GM21619 (cell line): ENCODE measurements at regions not wholly inside any gene's neighbourhood (a gene's known extent, or its start where the extent isn't known, plus 50 kb on each side); places are given as distances from the start of the nearest gene placed in this dataset.

Experiments used
- ATAC-seq: cut with Tn5 transposase; IDR thresholded peaks from one replicate; pipeline ENCODE4 v1.9.1; 2021; ENCODE audit not compliant: unreplicated experiment

DNA sequence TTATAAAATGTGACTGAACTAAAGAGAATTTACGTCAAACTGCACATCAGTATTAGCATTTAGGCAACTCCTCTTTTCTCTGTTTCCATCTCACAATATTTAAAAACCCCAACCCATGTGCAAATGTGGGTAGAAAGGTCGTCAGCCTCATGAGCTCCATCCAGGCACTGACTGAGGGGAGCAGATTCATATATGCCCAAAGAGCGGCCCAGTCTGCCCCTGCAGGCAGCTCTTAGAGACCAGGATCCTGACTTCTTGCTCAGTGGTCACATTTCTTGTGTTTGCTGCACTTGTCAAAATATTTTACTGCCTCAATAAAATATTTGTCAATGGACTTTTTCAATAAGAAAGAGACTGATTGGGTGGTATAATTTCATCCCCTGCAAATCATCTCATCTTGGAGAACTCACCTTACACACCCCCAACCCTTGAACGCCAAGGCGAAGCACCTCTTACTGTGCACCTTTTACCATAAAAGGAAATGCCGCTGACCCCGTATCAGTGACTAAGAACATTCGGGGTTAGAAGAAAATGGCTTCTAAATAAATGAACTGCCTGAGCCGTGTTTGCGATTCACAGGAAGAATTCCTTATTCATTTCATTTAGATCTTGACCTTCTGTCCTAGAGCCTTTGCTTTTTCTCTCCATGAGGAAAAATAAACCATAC lies 418.8 kb downstream of the BCL11B start:
- no peak for ATAC-seq

DNA sequence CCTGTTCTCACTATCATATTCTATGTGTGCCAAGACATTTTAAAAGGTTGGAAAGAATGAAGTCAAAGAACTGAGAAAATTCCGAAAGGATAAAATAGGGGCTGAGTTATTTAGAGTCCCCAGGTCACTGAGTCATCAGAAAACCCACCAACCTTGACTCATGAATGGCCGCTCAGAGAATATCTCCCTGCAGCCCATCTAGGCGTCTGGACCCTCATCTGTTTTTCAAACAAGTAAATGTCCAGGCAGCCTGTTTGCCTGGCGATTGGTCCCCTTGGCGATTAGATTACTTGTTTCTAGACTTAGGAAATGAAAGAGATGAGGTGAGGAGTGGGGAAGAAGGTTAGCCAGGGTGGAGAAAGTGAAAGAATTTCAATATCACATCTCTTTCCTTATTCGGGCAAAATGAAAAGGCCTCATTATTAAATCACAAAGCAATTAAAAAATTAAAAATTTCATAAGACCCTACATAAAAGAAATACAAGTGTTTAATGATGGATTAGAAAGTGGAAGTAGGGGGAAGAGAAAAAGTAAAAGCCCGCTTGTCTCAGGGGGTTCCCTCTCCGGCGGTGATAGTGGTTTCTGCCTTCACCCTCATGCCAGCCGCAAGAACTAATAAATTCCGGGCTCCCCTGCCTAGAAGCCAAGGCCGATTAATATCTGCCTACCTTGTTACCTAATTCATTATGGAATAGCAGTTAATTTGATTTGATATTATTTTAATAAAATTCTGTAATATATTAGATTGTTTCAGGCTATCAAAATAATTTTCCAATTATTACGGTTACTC lies 415.9 kb downstream of the BCL11B start:
- ATAC-seq = no peak

DNA sequence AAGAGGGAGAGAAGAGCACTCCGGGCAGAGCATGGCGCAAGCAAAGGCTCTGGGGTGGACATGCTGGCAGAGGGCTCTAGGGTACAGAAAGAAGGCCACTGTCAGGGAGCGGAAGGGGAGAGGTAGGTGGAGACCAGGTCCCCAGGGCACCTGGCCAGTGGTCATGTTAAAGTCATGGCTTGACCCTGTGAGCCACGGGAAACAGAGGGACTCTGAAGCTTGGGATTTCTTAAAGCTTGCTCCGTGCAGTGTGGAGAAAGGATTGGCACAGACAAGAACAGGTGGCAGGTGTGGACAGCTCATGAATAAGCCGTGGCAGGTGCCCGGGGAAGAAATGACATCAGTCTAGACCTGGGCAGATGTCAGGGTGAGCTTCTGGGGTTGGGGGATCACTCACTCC lies 413.8 kb downstream of the BCL11B start:
- no peak for ATAC-seq

DNA sequence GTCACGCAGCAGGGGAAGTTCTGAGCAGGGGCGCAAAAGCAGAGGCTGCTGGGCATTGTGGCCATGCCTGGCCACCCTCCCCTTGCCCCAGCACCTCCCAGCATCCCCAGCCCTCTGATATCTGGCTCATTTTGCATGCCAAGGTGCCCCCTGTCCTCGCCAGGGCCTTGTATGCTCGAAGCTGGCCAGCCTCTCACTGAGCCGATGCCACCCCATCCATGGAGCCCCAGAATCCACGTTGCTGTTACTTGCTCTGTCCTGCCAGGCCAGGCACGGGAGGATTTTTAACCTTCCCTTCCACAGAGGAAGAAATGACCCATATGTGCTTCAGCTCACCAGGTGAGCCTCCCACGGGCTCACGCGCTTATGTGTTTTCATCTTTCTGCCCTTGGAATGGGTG lies 413.4 kb downstream of the BCL11B start:
- no peak for ATAC-seq

DNA sequence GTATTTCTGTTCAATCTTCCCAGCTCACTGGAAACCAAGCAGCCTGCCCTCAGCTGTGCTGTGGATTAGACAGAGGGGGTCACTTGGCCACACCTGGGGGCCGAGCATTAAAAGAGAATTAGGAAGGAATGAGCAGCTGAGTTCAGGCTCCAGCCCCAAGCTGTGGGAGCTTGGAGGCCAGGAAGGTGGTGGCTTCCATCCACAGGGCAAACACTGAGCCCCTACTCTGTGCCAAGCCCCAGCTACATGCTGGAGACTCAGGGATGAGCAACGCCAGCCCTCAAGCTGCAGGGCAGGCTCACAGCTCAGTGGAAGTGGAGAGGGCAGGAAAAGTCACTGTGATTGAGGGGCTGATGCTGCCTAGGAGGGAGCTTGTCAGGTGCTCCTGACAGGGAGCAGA lies 412.7 kb downstream of the BCL11B start:
- no peak for ATAC-seq

DNA sequence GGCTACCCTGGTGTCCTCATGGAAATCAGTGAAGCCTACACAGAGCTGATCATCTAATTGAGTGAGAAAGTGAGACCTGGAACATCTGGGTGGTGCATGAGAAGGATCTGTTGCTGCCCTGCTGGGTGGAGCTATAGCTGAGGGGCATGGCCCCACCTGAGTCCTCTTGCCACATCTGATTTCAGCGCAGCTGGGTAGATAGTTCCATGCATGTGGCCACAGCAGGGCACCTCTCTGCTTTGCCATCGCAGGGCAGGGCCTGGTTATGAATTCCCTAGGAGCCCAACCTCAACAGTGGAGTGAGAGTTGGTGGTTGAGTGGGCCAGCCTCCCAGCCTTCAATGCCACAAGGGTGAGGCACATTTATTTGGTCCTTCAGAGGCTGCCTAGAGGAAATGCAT lies 407.8 kb downstream of the BCL11B start:
- ATAC-seq = no peak

DNA sequence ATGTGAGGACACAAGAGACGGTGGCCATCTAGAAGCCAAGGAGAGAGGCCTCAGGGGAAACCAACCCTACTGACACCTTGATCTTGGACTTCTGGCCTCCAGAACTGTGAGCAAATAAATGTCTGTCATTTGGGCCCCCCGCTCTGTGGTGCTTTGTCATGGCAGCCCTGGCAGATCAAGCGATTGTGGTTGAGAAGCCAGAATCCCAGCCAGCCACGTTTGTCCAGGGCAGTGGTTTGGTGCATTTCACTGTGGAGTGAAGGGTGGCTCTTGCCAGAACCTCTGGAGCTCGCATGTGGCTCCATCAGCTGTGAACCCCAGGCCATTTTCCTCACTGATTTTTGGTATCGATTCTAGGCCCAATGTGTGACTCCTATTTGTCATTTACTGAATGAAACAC lies 404.9 kb downstream of the BCL11B start:
- no peak for ATAC-seq

DNA sequence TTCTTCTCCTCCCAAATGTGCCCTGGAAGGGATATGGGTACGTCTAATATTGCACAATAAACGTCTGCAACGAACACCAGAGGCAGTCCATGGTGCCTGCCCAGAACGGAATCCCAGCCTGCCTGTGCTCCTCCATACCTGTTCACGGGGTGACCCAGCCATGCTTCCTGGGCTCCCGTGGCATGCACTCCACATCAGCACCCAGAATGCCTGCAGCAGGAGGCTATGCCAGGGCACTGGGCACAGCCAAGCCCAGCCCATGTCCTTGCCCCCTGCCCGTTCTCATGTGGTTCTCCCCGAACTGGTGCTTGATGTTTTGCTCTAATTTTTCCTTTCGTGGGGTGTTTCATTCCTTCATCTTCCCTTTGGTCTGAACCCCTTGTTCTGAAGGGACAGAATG lies 404.3 kb downstream of the BCL11B start:
- ATAC-seq = no peak

DNA sequence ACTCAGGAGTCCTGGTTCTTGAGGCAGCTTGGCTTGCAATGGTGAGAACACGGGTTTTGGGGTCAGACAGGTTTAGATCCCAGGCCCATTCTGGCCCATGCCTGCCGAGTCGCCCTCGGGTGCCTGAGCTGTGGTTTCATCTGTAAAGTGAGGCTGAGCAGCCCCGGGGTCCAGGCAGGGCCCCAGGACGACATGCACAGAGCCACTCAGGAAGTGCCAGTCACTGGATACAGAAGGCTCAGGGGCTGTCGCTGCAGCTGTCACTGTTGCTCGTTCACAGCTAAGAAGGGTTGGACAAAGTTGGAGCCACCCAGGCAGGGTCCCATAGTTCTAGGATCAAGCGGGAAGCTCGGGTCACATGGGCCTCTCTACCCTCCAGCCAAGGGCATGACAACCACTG lies 403.1 kb downstream of the BCL11B start:
- no peak for ATAC-seq

DNA sequence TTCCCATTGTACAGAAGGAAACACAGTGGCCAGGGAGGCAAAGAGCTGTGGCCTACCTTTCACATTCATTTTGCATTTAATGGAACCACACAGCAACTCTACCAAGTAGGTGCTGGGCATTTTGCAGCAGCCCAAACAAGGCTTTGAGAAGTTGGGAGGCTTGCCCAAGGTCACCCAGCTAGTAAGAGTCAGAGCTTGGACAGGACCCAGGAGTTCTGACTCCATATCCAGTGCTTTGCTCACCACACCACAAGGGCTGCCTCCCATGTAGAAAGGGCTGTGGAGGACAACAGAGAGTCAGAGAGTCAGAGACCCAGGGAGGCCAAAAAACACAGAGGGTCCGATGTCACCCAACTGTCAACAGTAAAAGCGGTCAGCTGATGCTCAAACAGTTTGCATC lies 400.2 kb downstream of the BCL11B start:
- ATAC-seq = no peak

DNA sequence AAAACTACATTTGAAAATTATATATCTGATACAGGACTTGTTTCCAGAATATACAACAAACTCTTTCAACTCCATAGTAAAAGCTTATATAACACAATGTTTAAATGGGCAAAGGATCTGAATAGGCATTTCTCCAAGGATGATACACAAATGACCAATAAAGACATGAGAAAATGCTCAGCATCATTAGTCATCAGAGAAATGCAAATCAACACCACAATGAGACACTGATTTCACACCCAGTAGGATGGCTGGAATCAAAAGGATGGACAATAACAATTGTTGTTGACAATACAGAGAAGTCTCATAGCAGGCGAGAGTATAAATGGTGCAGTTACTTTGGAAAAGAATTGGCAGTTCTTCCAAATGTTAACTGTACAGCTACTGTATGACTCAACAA lies 394.9 kb downstream of the BCL11B start:
- no peak for ATAC-seq

DNA sequence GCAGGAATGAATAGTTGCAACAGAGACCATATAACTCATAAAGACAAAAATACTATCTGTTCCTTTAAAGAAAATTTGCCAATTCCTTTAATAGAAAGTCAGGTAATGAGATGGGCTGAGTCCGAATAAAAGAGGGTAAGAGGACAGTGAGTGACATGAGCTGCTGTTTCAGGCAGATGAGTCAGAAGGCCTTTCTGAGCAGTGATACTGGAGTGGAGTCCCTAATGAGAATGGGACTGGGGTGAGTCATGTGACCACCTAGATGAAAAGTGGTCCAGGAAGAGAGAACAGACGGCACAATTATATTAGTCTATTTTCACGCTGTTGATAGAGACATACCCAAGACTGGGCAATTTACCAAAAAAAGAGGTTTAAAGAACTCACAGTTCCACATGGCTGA lies 393.7 kb downstream of the BCL11B start:
- ATAC-seq = no peak

DNA sequence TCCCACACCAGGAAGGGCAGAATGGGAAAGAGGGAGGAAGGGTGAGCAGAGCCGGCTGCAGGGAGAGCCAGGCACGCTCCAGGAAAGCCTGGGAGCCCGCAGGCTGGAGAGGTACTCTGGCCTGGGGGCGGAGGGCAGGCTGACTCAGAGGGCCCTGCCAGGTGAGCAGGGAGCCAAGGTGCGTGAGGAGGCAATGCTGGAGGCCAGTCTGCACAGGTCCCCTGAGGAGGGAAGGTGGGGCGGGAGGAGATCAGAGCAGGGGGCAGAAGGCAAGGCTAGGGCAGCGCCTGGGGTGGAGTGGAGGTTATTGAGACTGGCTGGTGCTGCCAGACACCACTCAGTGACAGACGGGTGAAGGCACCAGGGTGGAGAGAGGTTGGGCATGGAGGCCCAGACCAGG lies 385.0 kb downstream of the BCL11B start:
- ATAC-seq = no peak

DNA sequence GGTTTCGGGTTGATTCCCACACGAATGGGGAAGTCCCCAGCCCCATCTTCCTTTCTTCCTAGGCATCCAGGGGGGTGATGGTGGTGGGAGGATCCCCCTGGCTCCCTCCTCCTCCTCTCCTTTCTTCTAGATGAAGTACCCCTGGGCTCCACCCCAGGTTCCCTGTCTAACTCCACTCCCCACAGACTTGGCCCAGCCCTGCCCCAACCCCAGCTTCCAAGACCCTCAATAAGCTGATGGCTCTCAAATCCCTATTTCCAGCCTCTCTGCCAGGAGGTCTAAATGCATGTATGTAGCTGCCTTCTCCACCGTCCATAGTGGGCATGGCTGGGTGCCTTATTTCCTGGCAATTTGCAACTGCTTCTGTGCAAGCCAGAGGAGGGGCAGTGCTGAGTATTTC lies 383.7 kb downstream of the BCL11B start:
- no peak for ATAC-seq

DNA sequence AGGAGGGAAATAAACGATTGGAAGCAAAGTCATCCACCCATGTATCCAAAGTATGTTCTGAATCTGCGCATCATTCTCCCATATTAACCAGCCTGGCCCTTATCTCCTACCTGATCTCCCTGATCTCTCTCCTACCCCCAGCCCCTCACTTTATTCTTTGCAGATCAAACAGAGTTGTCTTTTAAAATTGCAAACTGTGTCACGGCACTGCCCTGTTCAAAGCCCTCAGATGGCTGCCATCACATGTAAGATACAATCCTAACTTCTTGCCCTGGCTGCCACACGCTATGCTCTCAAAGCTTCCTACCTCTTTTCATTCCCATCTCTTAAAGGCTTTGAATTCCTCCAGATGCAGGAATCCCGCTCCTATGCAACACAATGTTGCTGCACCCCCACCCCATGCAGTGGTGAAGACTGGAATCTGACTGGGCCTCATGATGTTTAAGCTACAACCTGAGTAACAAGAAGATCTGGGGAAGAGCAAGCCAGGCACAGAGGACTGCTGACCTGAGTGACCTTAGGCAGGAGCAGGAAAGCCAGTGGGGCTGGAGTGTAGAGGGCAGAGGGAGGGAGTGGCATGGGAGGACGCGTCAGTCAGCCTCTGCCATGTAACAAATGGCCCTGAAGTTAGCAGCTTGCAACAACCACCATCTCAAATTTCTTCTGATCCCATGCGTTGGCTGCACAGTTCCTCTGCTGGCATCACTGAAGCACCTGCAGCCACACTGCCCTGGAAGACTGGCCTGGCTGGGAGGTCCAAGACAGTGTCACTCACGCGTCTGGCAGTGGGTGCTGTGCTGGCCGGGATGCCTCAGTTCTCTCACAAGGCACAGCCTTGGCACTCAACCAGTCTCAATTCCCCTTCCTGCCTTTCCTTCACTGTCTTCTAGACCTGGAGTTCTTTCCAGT lies 382.8 kb downstream of the BCL11B start:
- no peak for ATAC-seq

DNA sequence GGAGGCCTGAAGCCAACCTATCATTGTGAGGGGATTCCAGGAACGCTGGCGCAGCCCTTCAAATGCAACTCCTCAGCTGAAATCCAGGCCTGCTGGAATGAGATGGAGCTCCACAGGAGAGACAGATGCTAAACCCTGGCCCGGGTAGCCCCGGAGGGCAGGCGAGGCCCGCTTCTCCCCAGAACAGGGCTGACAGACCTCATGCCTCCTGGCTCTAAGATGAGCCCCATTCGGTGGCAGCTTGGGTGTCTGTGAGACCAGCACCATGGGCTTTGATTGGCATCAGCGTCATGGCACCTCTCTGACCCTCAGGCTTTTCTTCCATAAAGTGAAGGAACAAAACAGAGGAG lies 382.2 kb downstream of the BCL11B start:
- no peak for ATAC-seq

DNA sequence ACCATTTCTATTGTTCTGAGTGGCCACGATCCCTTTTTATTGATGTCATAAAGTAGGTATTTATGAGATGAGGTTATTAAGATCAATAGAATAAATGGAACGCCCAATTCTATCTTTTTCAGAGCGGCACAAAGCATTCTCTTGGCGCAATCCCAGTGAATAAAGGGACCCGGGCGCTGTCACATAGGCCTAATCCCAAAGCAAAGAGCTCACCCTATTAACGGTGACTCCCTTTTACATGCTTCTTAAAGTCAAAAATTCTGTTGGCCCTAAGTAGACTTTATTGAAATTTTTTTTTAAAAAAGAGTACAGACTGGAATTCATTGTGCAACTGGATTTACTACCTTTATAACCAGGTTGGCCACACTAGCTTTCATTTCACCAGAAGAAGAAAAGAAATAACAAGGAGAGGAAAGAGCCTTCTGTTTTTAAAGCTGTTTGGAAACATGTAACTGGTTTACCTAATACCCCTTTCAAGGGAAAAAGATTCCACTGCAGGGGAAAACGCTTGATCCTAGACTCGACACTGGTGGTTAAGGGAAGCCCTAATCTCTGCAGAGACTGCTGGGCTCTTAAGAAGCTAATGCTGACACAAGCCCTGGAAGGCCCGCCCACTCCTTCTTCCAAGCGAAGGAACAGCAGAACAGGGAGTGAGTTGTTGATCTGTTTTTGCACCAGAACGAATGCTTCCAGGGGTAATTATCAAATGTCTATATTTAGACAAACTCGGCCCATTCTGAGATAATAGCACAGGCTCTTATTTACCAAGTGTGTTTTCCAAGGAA lies 381.2 kb downstream of the BCL11B start:
- ATAC-seq = no peak

DNA sequence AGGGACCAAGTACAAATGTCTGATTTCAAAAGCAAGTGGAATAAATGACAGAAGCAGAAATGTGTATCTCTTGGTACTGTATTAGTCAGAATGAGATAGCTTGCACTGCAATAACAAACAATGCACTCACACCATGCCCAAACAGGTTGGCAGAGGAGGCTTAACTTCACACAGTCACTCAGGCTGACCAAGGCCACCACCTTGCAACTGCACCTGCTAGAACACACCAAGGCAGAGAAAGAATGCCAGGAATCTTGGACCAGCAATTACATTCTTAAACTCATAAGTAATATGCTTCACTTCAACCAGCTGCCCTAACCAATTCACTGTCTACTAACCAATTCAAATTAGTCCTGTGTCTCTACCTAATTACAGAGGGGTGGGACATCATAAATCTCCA lies 378.3 kb downstream of the BCL11B start:
- ATAC-seq = no peak

DNA sequence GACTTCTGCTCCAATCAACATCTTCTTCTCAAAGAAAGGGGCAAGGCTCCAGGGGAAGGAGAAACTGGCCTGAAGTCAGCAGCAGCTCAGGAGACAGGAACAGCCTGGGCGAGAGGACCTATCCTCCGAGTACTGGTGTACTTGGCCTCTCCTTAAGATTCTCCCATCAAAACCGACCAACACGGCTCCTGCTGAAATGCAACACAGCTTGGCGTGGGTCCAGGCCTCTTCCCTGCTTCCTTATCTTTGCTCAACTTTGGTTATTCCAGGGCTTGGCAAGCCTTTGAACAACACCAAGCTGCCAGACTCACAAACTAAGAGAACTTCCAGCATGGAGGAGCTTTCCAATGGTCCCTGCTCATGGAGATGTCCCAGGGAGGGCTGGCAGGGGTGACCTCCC lies 377.4 kb downstream of the BCL11B start:
- ATAC-seq = no peak

DNA sequence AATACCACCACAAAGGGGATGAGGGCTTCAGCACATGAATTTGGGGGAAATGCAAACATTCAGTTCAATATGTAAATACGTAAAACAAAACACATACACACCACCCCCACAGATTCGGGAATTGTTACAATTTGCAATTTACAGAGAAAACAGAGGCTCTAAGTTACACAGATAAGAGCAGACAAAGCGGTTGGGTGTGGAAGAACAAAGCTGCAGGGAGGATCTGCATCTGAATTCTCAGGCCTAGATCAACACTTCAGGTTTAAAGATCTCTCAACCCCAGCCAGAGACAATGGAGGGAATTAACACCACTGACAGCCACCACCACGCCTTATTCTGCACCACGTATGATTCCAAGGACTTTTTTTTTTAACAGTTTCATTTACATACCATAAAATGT lies 375.5 kb downstream of the BCL11B start:
- no peak for ATAC-seq
